Neural progenitor cell (in vitro differentiated cells): ENCODE measurements at regions not wholly inside any gene's neighbourhood (a gene's known extent, or its start where the extent isn't known, plus 50 kb on each side); places are given as distances from the start of the nearest gene placed in this dataset.

Source experiments
- DNase-seq: peaks from one replicate; pipeline ENCODE4 v3.0.0-alpha.2; 2016; ENCODE audit warnings: low spot score
- H2AFZ ChIP-seq: fragments of 200-600 bp; sonication (generic); replicated peaks from 2 replicates; pipeline ENCODE4 v1.6.1; 2016; ENCODE audit warnings: antibody characterized with exemption
- H3F3A ChIP-seq: fragments of 200-600 bp; sonication (generic); 2 replicates; pipeline ENCODE4 v1.6.1; 2016; ENCODE audit warnings: antibody characterized with exemption, low read depth
- H3K27ac ChIP-seq: fragments of 200-600 bp; sonication (generic); 2 replicates; pipeline ENCODE4 v1.5.1; 2016; ENCODE audit warnings: mild to moderate bottlenecking
- H3K27me3 ChIP-seq: fragments of 200-600 bp; sonication (generic); 2 replicates; pipeline ENCODE4 v1.6.1; 2016; ENCODE audit warnings: mild to moderate bottlenecking, moderate library complexity
- H3K36me3 ChIP-seq: fragments of 200-600 bp; sonication (generic); 2 replicates; pipeline ENCODE4 v1.5.1; 2016
- H3K4me1 ChIP-seq: fragments of 200-600 bp; sonication (generic); 2 replicates; pipeline ENCODE4 v1.6.1; 2016; ENCODE audit warnings: mixed run types
- H3K4me2 ChIP-seq: fragments of 200-600 bp; sonication (generic); 2 replicates; pipeline ENCODE4 v1.6.1; 2016
- H3K4me3 ChIP-seq: fragments of 200-600 bp; sonication (generic); 2 replicates; pipeline ENCODE4 v1.5.1; 2016
- H3K79me2 ChIP-seq: fragments of 200-600 bp; sonication (generic); 2 replicates; pipeline ENCODE4 v1.6.1; 2016; ENCODE audit warnings: low read depth
- H3K9ac ChIP-seq: fragments of 200-600 bp; sonication (generic); 2 replicates; pipeline ENCODE4 v1.6.1; 2016
- H3K9me3 ChIP-seq: fragments of 200-600 bp; sonication (generic); 2 replicates; pipeline ENCODE4 v1.5.1; 2016; ENCODE audit warnings: low read depth
- H4K20me1 ChIP-seq: fragments of 200-600 bp; sonication (generic); 2 replicates; pipeline ENCODE4 v1.6.1; 2016; ENCODE audit warnings: low read depth
- H3K27ac Mint-ChIP-seq: 3 replicates; pipeline ENCODE4 v1.8.0; 2021; ENCODE audit warnings: mixed read lengths
- H3K27me3 Mint-ChIP-seq: 2 replicates; pipeline ENCODE4 v1.8.0; 2022; ENCODE audit warnings: low read depth, mild to moderate bottlenecking, inconsistent platforms, moderate library complexity, mixed read lengths; ENCODE audit not compliant: insufficient read depth
- H3K36me3 Mint-ChIP-seq: 3 replicates; pipeline ENCODE4 v1.8.0; 2021; ENCODE audit warnings: mixed read lengths
- H3K4me1 Mint-ChIP-seq: 3 replicates; pipeline ENCODE4 v1.8.0; 2021; ENCODE audit warnings: mixed read lengths
- H3K4me3 Mint-ChIP-seq: 3 replicates; pipeline ENCODE4 v1.8.0; 2021; ENCODE audit warnings: mild to moderate bottlenecking, moderate library complexity, mixed read lengths
- H3K9me3 Mint-ChIP-seq: 3 replicates; pipeline ENCODE4 v1.8.0; 2020; ENCODE audit warnings: mixed read lengths
- EZH2 ChIP-seq: fragments of 200-600 bp; sonication (generic); IDR thresholded peaks from 2 replicates; pipeline ENCODE4 v1.6.1; 2017; ENCODE audit warnings: antibody characterized with exemption, mild to moderate bottlenecking, moderate library complexity
- EZH2phosphoT487 ChIP-seq: fragments of 200-600 bp; sonication (generic); IDR thresholded peaks from 2 replicates; pipeline ENCODE4 v1.6.1; 2017; ENCODE audit warnings: antibody characterized with exemption
- TF ChIP-seq, protein P1 (sequence below): fragments of 200-600 bp; sonication (generic); IDR thresholded peaks from 2 replicates; pipeline ENCODE4 v1.5.1; 2017; ENCODE audit warnings: antibody characterized with exemption, mild to moderate bottlenecking

DNA sequence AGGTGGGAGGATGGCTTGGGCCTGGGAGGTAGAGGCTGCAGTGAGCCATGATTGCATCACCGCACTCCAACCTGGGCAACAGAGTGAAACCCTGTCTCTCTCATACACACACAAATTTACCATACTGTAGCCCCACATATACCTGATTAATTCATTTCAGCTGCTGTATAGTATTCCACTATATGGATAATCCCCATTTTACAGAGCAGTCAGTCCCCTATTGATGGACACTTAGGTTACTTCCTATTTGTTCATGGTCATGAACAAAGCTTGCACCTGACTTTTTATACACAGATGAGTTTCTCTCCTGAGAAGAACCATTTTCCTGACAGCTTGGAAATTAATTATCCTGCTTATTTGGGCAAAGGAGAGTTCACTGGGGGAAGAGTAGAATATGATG, 59.2 kb downstream of the EMX2 start:
- Histone ChIP-seq H4K20me1 (no peaks in the 10 kb centered on the region), H3K4me1 (no peaks in the 10 kb centered on the region), H2AFZ (no peak overlapping the region), H3F3A (no peaks in the 10 kb centered on the region), H3K27me3 (no peaks in the 10 kb centered on the region), H3K9ac (no peak overlapping the region), H3K9me3 (no peaks in the 10 kb centered on the region), H3K4me2 (no peak overlapping the region), H3K4me3 (no peak overlapping the region), H3K27ac (no peak overlapping the region), H3K36me3 (no peaks in the 10 kb centered on the region), H3K79me2 (no peaks in the 10 kb centered on the region)
- Mint-ChIP-seq H3K27ac (no peak overlapping the region), H3K4me1 (no peaks in the 10 kb centered on the region), H3K27me3 (peaks cover 10% of the 10 kb centered on the region), H3K4me3 (no peak overlapping the region), H3K9me3 (no peaks in the 10 kb centered on the region), H3K36me3 (no peaks in the 10 kb centered on the region)
- TF ChIP-seq EZH2phosphoT487 (no peak), EZH2 (no peak)
- no peak for DNase-seq

DNA sequence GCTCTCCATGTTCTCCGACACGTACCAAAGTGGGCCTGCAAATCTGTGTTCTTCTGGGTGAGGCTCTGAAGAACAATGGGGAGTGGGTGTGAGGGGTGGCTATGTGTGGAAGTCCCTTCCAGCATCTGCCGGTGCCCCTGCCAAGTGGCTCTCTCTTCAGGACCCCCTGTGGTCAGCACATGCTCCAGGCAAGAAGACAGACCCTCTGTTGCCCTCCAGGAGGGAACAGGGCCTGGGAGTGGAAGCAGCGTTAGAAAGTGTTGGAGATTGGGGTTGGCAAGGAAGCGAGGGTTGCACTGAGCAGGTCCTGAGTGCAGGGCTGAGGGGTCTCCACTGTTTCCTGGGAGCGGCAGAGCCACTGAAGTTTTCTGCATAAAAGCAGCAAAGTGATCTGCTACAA, 60.5 kb downstream of the EMX2 start:
- TF ChIP-seq EZH2 = no peak
- TF ChIP-seq, protein P1, sequence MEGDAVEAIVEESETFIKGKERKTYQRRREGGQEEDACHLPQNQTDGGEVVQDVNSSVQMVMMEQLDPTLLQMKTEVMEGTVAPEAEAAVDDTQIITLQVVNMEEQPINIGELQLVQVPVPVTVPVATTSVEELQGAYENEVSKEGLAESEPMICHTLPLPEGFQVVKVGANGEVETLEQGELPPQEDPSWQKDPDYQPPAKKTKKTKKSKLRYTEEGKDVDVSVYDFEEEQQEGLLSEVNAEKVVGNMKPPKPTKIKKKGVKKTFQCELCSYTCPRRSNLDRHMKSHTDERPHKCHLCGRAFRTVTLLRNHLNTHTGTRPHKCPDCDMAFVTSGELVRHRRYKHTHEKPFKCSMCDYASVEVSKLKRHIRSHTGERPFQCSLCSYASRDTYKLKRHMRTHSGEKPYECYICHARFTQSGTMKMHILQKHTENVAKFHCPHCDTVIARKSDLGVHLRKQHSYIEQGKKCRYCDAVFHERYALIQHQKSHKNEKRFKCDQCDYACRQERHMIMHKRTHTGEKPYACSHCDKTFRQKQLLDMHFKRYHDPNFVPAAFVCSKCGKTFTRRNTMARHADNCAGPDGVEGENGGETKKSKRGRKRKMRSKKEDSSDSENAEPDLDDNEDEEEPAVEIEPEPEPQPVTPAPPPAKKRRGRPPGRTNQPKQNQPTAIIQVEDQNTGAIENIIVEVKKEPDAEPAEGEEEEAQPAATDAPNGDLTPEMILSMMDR = no peak
- TF ChIP-seq EZH2phosphoT487 = no peak
- Mint-ChIP-seq H3K27ac (no peak overlapping the region), H3K4me1 (no peaks in the 10 kb centered on the region), H3K27me3 (peaks cover 10% of the 10 kb centered on the region), H3K4me3 (no peak overlapping the region), H3K9me3 (no peaks in the 10 kb centered on the region), H3K36me3 (no peaks in the 10 kb centered on the region)
- no peak overlapping the region for H2AFZ ChIP-seq
- no peaks in the 10 kb centered on the region for H3K36me3 ChIP-seq
- no peak overlapping the region for H3K4me3 ChIP-seq
- H3F3A ChIP-seq = no peaks in the 10 kb centered on the region
- H4K20me1 ChIP-seq = no peaks in the 10 kb centered on the region
- H3K79me2 ChIP-seq = no peaks in the 10 kb centered on the region
- no peaks in the 10 kb centered on the region for H3K27me3 ChIP-seq
- H3K4me2 ChIP-seq = no peak overlapping the region
- no peak for DNase-seq
- no peak overlapping the region for H3K27ac ChIP-seq
- no peaks in the 10 kb centered on the region for H3K4me1 ChIP-seq
- H3K9ac ChIP-seq = no peak overlapping the region
- no peaks in the 10 kb centered on the region for H3K9me3 ChIP-seq

DNA sequence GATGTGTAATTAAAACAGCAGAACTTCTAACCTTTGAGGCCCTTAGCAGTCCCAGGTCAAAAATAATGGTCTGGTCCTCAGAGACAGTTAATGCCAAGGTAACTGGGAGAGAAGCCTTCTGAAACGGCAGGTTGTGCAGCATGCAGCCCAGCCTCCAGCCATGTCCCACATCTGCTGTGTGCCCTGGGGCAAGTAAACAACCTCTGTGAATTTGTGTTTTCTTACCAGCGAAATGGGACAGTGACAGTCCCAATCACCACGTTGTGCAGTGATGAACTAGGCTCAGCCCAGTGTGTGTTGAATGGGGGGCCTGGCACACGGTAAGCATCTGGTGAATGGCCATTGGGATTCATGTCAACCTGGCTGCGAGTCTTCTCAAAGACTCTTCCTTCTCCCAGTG, 61.2 kb downstream of the EMX2 start:
- Histone ChIP-seq H3K9ac (no peak overlapping the region), H3K4me1 (no peaks in the 10 kb centered on the region), H3K36me3 (no peaks in the 10 kb centered on the region), H3K79me2 (no peaks in the 10 kb centered on the region), H3F3A (no peaks in the 10 kb centered on the region), H3K27ac (no peak overlapping the region), H2AFZ (no peak overlapping the region), H3K4me2 (no peak overlapping the region), H3K27me3 (no peaks in the 10 kb centered on the region), H3K4me3 (no peak overlapping the region), H3K9me3 (no peaks in the 10 kb centered on the region), H4K20me1 (no peaks in the 10 kb centered on the region)
- Mint-ChIP-seq H3K9me3 (no peaks in the 10 kb centered on the region), H3K36me3 (no peaks in the 10 kb centered on the region), H3K4me1 (no peaks in the 10 kb centered on the region), H3K27ac (no peak overlapping the region), H3K27me3 (peaks cover 10% of the 10 kb centered on the region), H3K4me3 (no peak overlapping the region)
- no peak for DNase-seq
- TF ChIP-seq, protein P1 = no peak
- TF ChIP-seq EZH2phosphoT487 = no peak

DNA sequence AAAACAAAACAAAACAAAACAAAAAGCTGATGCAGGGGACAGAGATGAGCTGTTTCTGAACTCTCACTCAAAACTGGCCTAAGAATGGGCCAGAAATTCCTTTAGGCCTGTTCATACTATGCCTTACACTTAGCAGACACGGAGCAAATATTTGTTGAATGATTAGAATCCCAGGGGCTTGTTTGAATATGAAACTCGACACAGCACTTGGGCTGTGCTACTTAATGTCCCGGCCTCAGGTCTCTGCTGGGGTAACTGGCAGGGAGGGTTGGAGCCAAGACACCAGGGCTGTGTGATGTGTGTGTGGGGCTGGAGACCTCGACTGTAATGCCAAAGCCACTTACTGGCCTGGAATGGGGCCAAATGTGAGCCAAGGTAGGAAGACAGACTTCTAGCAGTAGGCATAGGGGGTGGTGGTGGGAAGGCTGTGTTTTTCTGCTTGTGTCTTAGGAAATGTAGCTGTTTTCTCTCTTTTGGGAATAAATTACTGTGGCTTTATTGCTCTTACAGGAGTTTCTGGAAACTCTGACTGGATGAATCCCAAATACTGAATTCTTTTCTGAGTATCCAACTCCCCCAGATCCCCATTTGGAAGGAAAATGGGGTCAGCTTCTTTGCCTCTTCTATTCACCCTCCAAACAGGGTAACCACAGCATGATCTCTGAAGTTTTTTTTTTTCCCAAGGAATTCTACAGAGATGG, 66.7 kb downstream of the EMX2 start:
- peak overlapping the region; percentile 76 for H3K27ac Mint-ChIP-seq
- Histone ChIP-seq H3K36me3 (no peaks in the 10 kb centered on the region), H2AFZ (no peak overlapping the region), H3K79me2 (no peaks in the 10 kb centered on the region), H3K27ac (no peak overlapping the region), H3K4me3 (no peak overlapping the region), H3K4me1 (peaks cover 7% of the 10 kb centered on the region), H3K9ac (no peak overlapping the region), H4K20me1 (no peaks in the 10 kb centered on the region), H3F3A (no peaks in the 10 kb centered on the region), H3K27me3 (no peaks in the 10 kb centered on the region), H3K4me2 (no peak overlapping the region), H3K9me3 (no peaks in the 10 kb centered on the region)
- peaks cover 11% of the 10 kb centered on the region for H3K27me3 Mint-ChIP-seq
- peaks cover 18% of the 10 kb centered on the region for H3K4me1 Mint-ChIP-seq
- DNase-seq = no peak
- no peaks in the 10 kb centered on the region for H3K36me3 Mint-ChIP-seq
- no peaks in the 10 kb centered on the region for H3K9me3 Mint-ChIP-seq
- no peak for TF ChIP-seq EZH2phosphoT487
- TF ChIP-seq, protein P1 = no peak
- TF ChIP-seq EZH2 = no peak
- H3K4me3 Mint-ChIP-seq = no peak overlapping the region
